LHCN-M2 (cell line): ENCODE measurements at regions not wholly inside any gene's neighbourhood (a gene's known extent, or its start where the extent isn't known, plus 50 kb on each side); places are given as distances from the start of the nearest gene placed in this dataset.

Experiments used
- DNase-seq: peaks from one replicate; pipeline ENCODE4 v3.0.0-alpha.2; 2012; ENCODE audit warnings: low read depth

GRCh38 chr6:74115674-74116073 is 419.7 kb downstream of the CD109 start:
- DNase-seq: no peak

- no peak for DNase-seq
Measured at GRCh38 chr6:74114428-74114827, 418.4 kb downstream of the CD109 start.

GRCh38 chr6:74113901-74114300 is 417.9 kb downstream of the CD109 start:
- no peak for DNase-seq

- no peak for DNase-seq
Measured at GRCh38 chr6:74103417-74103816, 407.4 kb downstream of the CD109 start.

- no peak for DNase-seq
Measured at GRCh38 chr6:74100719-74101287, 404.8 kb downstream of the CD109 start.

- DNase-seq: no peak
Measured at GRCh38 chr6:74096329-74096728, 400.3 kb downstream of the CD109 start.

- DNase-seq: no peak
Measured at GRCh38 chr6:74093361-74093760, 397.4 kb downstream of the CD109 start.

- no peak for DNase-seq
Measured at GRCh38 chr6:74091794-74092157, 395.8 kb downstream of the CD109 start.

GRCh38 chr6:74091136-74091793 is 395.3 kb downstream of the CD109 start:
- DNase-seq: peak; percentile 34

GRCh38 chr6:74087899-74088298 is 391.9 kb downstream of the CD109 start:
- peak; percentile 19 for DNase-seq

- no peak for DNase-seq
Measured at GRCh38 chr6:74075896-74076295, 379.9 kb downstream of the CD109 start.

GRCh38 chr6:74075323-74075722 is 379.3 kb downstream of the CD109 start:
- DNase-seq: peak; percentile 6

GRCh38 chr6:74074645-74075044 is 378.6 kb downstream of the CD109 start:
- no peak for DNase-seq

GRCh38 chr6:74073999-74074398 is 378.0 kb downstream of the CD109 start:
- peak; percentile 29 for DNase-seq

GRCh38 chr6:74073429-74073828 is 377.4 kb downstream of the CD109 start:
- DNase-seq: peak; percentile 78

- DNase-seq: peak; percentile 13
Measured at GRCh38 chr6:74071214-74071613, 375.2 kb downstream of the CD109 start.

GRCh38 chr6:74070711-74071110 is 374.7 kb downstream of the CD109 start:
- DNase-seq: no peak

GRCh38 chr6:74070091-74070490 is 374.1 kb downstream of the CD109 start:
- peak; percentile 51 for DNase-seq

- peak; percentile 13 for DNase-seq
Measured at GRCh38 chr6:74069089-74069581, 373.1 kb downstream of the CD109 start.

- DNase-seq: peak; percentile 41
Measured at GRCh38 chr6:74066168-74066871, 370.3 kb downstream of the CD109 start.

- peak; percentile 17 for DNase-seq
Measured at GRCh38 chr6:74065705-74066104, 369.7 kb downstream of the CD109 start.

- no peak for DNase-seq
Measured at GRCh38 chr6:74063391-74063790, 367.4 kb downstream of the CD109 start.

- DNase-seq: no peak
Measured at GRCh38 chr6:74061201-74061600, 365.2 kb downstream of the CD109 start.
